HEK293 (cell line): ENCODE measurements at regions not wholly inside any gene's neighbourhood (a gene's known extent, or its start where the extent isn't known, plus 50 kb on each side); places are given as distances from the start of the nearest gene placed in this dataset.

Experiments
- CTCF ChIA-PET: fragments of 350-600 bp; formaldehyde crosslinking; extraction: SDS; loops from one replicate; lab custom pipeline; 2021; ENCODE audit warnings: antibody characterized with exemption; lab: Yijun Ruan, JAX
- POLR2A ChIA-PET: fragments of 300-600 bp; formaldehyde crosslinking; extraction: SDS; loops from one replicate; lab custom pipeline; 2020; ENCODE audit warnings: antibody characterized with exemption, inconsistent platforms; lab: Yijun Ruan, JAX
- H3K27ac ChIP-seq: fragments of 200-500 bp; sonication (Bioruptor generic); 2 replicates; pipeline ENCODE4 v1.5.1; 2014; ENCODE audit warnings: low read depth, low read length, control low read depth, inconsistent platforms; ENCODE audit errors: extremely low read depth
- H3K36me3 ChIP-seq, 2 experiments: fragments of 200-500 bp in 1 of 2; sonication (Bioruptor generic) in 1 of 2; 1 replicate in 1 of 2; 2 replicates in 1 of 2; pipeline ENCODE4 v1.5.1; 2014 to 2017; ENCODE audit warnings: inconsistent platforms in 2 of 2, low read length in 2 of 2; ENCODE audit not compliant: control insufficient read depth in 2 of 2, insufficient read depth in 1 of 2
- H3K4me1 ChIP-seq: fragments of 200-500 bp; sonication (Bioruptor generic); 2 replicates; pipeline ENCODE4 v1.5.1; 2014; ENCODE audit warnings: mild to moderate bottlenecking, low read length, inconsistent platforms; ENCODE audit not compliant: control insufficient read depth, insufficient read depth
- H3K4me3 ChIP-seq: 2 replicates; pipeline ENCODE4 v1.5.1; 2011; ENCODE audit warnings: low read depth, mild to moderate bottlenecking, control low read depth, low read length, moderate library complexity
- H3K9me3 ChIP-seq: fragments of 200-500 bp; sonication (Bioruptor generic); 2 replicates; pipeline ENCODE4 v1.5.1; 2014; ENCODE audit warnings: low read depth, low read length, inconsistent platforms; ENCODE audit not compliant: control insufficient read depth, insufficient read depth
- PRDM6 ChIP-seq: fragments of 450-650 bp; formaldehyde crosslinking; IDR thresholded peaks from 2 replicates; pipeline ENCODE4 v1.5.1; 2017; ENCODE audit warnings: missing biosample characterization, missing genetic modification characterization
- WT1 ChIP-seq: fragments of 450-650 bp; formaldehyde crosslinking; IDR thresholded peaks from 2 replicates; pipeline ENCODE4 v1.5.1; 2016; ENCODE audit warnings: missing biosample characterization, missing genetic modification characterization
- ZBTB20 ChIP-seq: fragments of 450-650 bp; formaldehyde crosslinking; IDR thresholded peaks from 2 replicates; pipeline ENCODE4 v1.5.1; 2016; ENCODE audit warnings: missing biosample characterization, missing genetic modification characterization
- ZNF148 ChIP-seq: fragments of 450-650 bp; formaldehyde crosslinking; IDR thresholded peaks from 2 replicates; pipeline ENCODE4 v1.5.0; 2017; ENCODE audit warnings: missing biosample characterization, missing genetic modification characterization, borderline replicate concordance
- ZNF302 ChIP-seq: fragments of 450-650 bp; formaldehyde crosslinking; IDR thresholded peaks from 2 replicates; pipeline ENCODE4 v1.5.1; 2016; ENCODE audit warnings: missing biosample characterization, missing genetic modification characterization, low read depth
- ZNF394 ChIP-seq: fragments of 450-650 bp; formaldehyde crosslinking; IDR thresholded peaks from 2 replicates; pipeline ENCODE4 v1.5.1; 2016; ENCODE audit warnings: missing biosample characterization, missing genetic modification characterization, mild to moderate bottlenecking, moderate library complexity, borderline replicate concordance
- ZNF449 ChIP-seq: fragments of 450-650 bp; formaldehyde crosslinking; IDR thresholded peaks from 2 replicates; pipeline ENCODE4 v1.5.1; 2017; ENCODE audit warnings: missing biosample characterization, mild to moderate bottlenecking, missing genetic modification characterization, moderate library complexity
- ZNF561 ChIP-seq: fragments of 450-650 bp; IDR thresholded peaks from 2 replicates; pipeline ENCODE4 v1.5.1; 2018; ENCODE audit warnings: missing biosample characterization, missing genetic modification characterization, borderline replicate concordance
- ZNF580 ChIP-seq: fragments of 450-650 bp; formaldehyde crosslinking; IDR thresholded peaks from 2 replicates; pipeline ENCODE4 v1.5.1; 2016; ENCODE audit warnings: missing biosample characterization, missing genetic modification characterization
- ZNF626 ChIP-seq: fragments of 450-650 bp; sonication (Bioruptor Pico); formaldehyde crosslinking; IDR thresholded peaks from 2 replicates; pipeline ENCODE4 v1.5.1; 2018; ENCODE audit warnings: missing biosample characterization, missing genetic modification characterization, inconsistent platforms
- ZNF670 ChIP-seq: fragments of 450-650 bp; formaldehyde crosslinking; IDR thresholded peaks from 2 replicates; pipeline ENCODE4 v1.5.1; 2016; ENCODE audit warnings: missing biosample characterization, missing genetic modification characterization, low read depth
- ZNF747 ChIP-seq: fragments of 450-650 bp; formaldehyde crosslinking; IDR thresholded peaks from 2 replicates; pipeline ENCODE4 v1.5.1; 2016; ENCODE audit warnings: missing biosample characterization, missing genetic modification characterization
- ZNF843 ChIP-seq: fragments of 450-650 bp; formaldehyde crosslinking; IDR thresholded peaks from 2 replicates; pipeline ENCODE4 v1.5.1; 2016; ENCODE audit warnings: missing biosample characterization, missing genetic modification characterization

GRCh38 chrX:69309074-69309792 lies 144.0 kb upstream of the PJA1 start (continued):
- no peak for TF ChIP-seq ZNF747 (tag by site-specific recombination)
- TF ChIP-seq PRDM6 (tag by site-specific recombination), result peak; percentile 80; the same call in 1 of the 2 replicates
- no peak for TF ChIP-seq ZNF302 (tag by site-specific recombination)
- TF ChIP-seq ZBTB20 (tag by site-specific recombination), result 0 out of 2 replicates have a peak, but pooled peaks have one; percentile 21
- TF ChIP-seq WT1 (tag by site-specific recombination), result peak; percentile 54
- 0 out of 2 replicates have a peak, but pooled peaks have one; percentile 19 for TF ChIP-seq ZNF449 (tag by site-specific recombination)
- 0 out of 2 replicates have a peak, but pooled peaks have one; percentile 27 for TF ChIP-seq ZNF843 (tag by site-specific recombination)

GRCh38 chrX:69307756-69308155 lies 142.5 kb upstream of the PJA1 start:
- CTCF ChIA-PET, result interaction anchor here (1.3 kb wide), 1 partner anchor 80 kb away, joined by 7 read pairs; no protein-coding TSS in a partner anchor
- H3K9me3 ChIP-seq, result no peaks in the 10 kb centered on the region
- POLR2A ChIA-PET, result no interaction called here
- H3K4me1 ChIP-seq, result no peaks in the 10 kb centered on the region
- no peaks in the 10 kb centered on the region for H3K36me3 ChIP-seq
- H3K4me3 ChIP-seq, result no peak overlapping the region
- H3K27ac ChIP-seq, result no peak overlapping the region
- TF ChIP-seq ZNF148 (tag by site-specific recombination), result no peak
- no peak for TF ChIP-seq ZNF670 (tag by site-specific recombination)
- no peak for TF ChIP-seq WT1 (tag by site-specific recombination)
- TF ChIP-seq ZNF394 (tag by site-specific recombination), result no peak

GRCh38 chrX:69307029-69307428 lies 141.8 kb upstream of the PJA1 start:
- POLR2A ChIA-PET, result no interaction called here
- CTCF ChIA-PET, result interaction anchor here (1.3 kb wide), 1 partner anchor 81 kb away, joined by 7 read pairs; no protein-coding TSS in a partner anchor
- no peak overlapping the region for H3K4me3 ChIP-seq
- H3K4me1 ChIP-seq, result no peaks in the 10 kb centered on the region
- no peaks in the 10 kb centered on the region for H3K36me3 ChIP-seq
- TF ChIP-seq ZNF580 (tag by site-specific recombination) (no peak), ZNF626 (tag by site-specific recombination) (no peak), ZNF561 (no peak)
- H3K27ac ChIP-seq, result no peak overlapping the region
- H3K9me3 ChIP-seq, result no peaks in the 10 kb centered on the region
